Neutrophil (primary cell): ENCODE measurements at regions not wholly inside any gene's neighbourhood (a gene's known extent, or its start where the extent isn't known, plus 50 kb on each side); places are given as distances from the start of the nearest gene placed in this dataset.
"Not testable (repeated sequence)": the region's sequence is repeated elsewhere in the genome, so short reads cannot be mapped to it uniquely, and the experiment has no call there.

Source experiments
- H3K27ac ChIP-seq: fragments of 200-600 bp; sonication (generic); 2 replicates; pipeline ENCODE4 v1.5.1; 2016; ENCODE audit warnings: mild to moderate bottlenecking, moderate library complexity
- H3K27me3 ChIP-seq: fragments of 200-600 bp; sonication (generic); 2 replicates; pipeline ENCODE4 v1.6.0; 2016; ENCODE audit warnings: mild to moderate bottlenecking
- H3K36me3 ChIP-seq: fragments of 200-600 bp; sonication (generic); 2 replicates; pipeline ENCODE4 v1.5.1; 2017
- H3K4me1 ChIP-seq, 2 experiments: fragments of 200-600 bp in 1 of 2; sonication (generic) in 1 of 2; 1 replicate in 1 of 2; 2 replicates in 1 of 2; pipeline versions ENCODE4 v1.5.1 to v1.6.1; 2013 to 2016; ENCODE audit warnings: low read depth in 1 of 2, low read length in 1 of 2, mild to moderate bottlenecking in 1 of 2, moderate library complexity in 1 of 2; ENCODE audit not compliant: control insufficient read depth in 1 of 2, insufficient read depth in 1 of 2
- H3K4me3 ChIP-seq, 2 experiments: fragments of 200-600 bp in 1 of 2; sonication (generic) in 1 of 2; 1 replicate in 1 of 2; 2 replicates in 1 of 2; pipeline ENCODE4 v1.5.1; 2013 to 2016; ENCODE audit warnings: low read depth in 1 of 2, low read length in 1 of 2, mild to moderate bottlenecking in 1 of 2, moderate library complexity in 1 of 2
- H3K9me3 ChIP-seq: fragments of 200-600 bp; sonication (generic); 2 replicates; pipeline ENCODE4 v1.5.1; 2016
- TF ChIP-seq, protein P1 (sequence below): fragments of 200-600 bp; sonication (generic); IDR thresholded peaks from 2 replicates; pipeline ENCODE4 v1.5.1; 2016; ENCODE audit warnings: antibody characterized with exemption

DNA sequence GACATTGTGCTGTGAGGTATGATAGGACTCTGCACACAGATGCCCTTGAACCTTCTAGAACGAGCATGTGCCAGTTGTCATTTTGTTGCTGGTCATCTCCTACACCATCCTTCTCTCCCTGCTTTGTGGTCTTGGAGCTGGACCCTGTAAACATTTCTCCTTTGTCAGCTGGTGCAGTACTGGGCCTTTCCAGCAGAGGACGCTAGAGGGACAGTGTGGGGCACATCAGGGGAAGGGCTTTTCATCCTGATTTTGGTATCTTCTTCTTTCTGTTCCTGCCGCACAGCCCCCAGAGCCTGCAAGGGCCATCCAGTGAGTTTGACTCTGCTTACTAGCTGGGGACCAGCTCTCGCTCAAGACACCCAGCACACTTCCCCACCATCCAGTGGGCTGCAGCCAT lies 484.6 kb downstream of the AACS start:
- Histone ChIP-seq H3K4me3 (no peak overlapping the region), H3K27ac (no peak overlapping the region), H3K27me3 (no peaks in the 10 kb centered on the region), H3K36me3 (no peaks in the 10 kb centered on the region), H3K9me3 (no peaks in the 10 kb centered on the region), H3K4me1 (no peaks in the 10 kb centered on the region)
- TF ChIP-seq, protein P1, sequence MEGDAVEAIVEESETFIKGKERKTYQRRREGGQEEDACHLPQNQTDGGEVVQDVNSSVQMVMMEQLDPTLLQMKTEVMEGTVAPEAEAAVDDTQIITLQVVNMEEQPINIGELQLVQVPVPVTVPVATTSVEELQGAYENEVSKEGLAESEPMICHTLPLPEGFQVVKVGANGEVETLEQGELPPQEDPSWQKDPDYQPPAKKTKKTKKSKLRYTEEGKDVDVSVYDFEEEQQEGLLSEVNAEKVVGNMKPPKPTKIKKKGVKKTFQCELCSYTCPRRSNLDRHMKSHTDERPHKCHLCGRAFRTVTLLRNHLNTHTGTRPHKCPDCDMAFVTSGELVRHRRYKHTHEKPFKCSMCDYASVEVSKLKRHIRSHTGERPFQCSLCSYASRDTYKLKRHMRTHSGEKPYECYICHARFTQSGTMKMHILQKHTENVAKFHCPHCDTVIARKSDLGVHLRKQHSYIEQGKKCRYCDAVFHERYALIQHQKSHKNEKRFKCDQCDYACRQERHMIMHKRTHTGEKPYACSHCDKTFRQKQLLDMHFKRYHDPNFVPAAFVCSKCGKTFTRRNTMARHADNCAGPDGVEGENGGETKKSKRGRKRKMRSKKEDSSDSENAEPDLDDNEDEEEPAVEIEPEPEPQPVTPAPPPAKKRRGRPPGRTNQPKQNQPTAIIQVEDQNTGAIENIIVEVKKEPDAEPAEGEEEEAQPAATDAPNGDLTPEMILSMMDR: no peak

DNA sequence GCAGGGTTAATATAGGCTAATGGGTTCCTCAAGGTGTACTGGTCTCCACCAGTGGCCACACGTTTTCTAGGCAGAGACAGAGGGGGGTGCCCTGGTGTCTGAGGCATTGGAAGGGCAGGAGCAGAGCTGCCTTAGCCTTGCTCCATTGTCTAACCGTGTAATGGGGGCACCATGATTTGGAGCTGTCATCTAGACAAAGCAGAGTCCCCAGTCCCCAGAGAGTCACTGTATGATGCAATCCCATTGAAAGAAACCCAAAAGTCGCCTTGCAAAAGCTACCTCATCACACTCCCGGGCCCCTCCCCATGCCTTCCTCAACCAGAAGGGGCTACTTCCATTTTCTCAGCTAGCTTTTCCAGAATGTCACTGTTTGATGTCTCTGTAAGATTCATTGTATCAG lies 487.1 kb downstream of the AACS start:
- no peak overlapping the region for H3K27ac ChIP-seq
- H3K4me1 ChIP-seq: no peaks in the 10 kb centered on the region
- H3K4me3 ChIP-seq: no peak overlapping the region
- no peaks in the 10 kb centered on the region for H3K36me3 ChIP-seq
- no peaks in the 10 kb centered on the region for H3K9me3 ChIP-seq
- H3K27me3 ChIP-seq: no peaks in the 10 kb centered on the region
- TF ChIP-seq, protein P1: no peak

DNA sequence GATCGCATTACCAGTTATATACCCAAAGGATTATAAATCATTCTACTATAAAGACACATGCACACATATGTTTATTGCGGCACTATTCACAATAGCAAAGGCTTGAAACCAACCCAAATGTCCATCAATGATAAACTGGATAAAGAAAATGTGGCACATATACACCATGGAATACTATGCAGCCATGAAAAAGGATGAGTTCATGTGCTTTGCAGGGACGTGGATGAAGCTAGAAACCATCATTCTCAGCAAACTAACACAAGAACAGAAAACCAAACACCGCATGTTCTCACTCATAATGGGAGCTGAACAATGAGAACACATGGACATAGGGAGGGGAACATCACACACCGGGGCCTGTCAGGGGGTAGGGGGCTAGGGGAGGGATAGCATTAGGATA lies 495.8 kb downstream of the AACS start:
- H3K4me3 ChIP-seq, H3K9me3 ChIP-seq: not testable (repeated sequence)

DNA sequence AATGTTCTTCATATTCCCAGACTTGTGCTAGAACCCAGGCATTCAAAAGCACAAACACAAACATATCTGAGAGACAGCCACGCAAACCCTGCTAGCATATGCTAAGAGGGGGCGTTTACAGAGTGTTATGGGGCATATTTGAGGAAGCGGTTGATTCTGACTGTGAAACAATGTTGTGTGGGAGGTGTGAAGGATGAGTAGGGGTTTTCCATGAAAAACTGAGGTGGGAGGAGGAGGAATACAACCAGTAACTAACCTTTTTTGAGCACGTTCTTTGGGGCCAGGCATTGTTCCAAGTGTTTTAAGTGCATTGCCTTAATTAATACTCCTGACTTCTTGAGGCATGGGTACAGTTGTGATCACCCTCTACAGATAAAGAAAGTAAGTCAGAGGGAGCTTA lies 499.5 kb downstream of the AACS start:
- no peaks in the 10 kb centered on the region for H3K27me3 ChIP-seq
- no peaks in the 10 kb centered on the region for H3K36me3 ChIP-seq
- TF ChIP-seq, protein P1: no peak
- H3K27ac ChIP-seq: no peak overlapping the region
- no peaks in the 10 kb centered on the region for H3K4me1 ChIP-seq
- H3K9me3 ChIP-seq: no peaks in the 10 kb centered on the region
- H3K4me3 ChIP-seq: no peak overlapping the region

More for the DNA sequence above, 495.8 kb downstream of the AACS start:
- H3K36me3 ChIP-seq, H3K4me1 ChIP-seq, H3K27ac ChIP-seq, H3K27me3 ChIP-seq: not testable (repeated sequence)

DNA sequence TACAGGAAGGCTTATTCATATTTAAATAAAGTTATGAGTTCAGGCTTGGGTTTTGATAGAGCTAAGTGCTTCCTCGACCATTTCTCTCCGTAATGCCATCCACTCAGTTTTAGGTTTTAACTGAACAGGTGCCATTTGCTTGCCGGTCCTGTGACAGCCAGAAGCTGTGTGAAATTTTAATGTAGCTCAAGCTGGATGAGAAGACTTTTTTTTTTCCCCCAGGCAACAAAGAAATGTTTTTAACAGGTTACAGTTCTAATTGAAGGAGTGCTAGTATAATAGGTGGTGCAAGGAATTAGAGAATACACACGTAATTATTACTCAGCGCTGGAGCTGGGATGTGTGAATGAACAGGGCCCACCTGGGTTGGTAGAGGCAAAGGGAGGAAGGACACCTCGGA lies 502.3 kb downstream of the AACS start:
- Histone ChIP-seq H3K4me3 (no peak overlapping the region), H3K36me3 (no peaks in the 10 kb centered on the region), H3K27ac (no peak overlapping the region), H3K4me1 (no peaks in the 10 kb centered on the region), H3K9me3 (no peaks in the 10 kb centered on the region), H3K27me3 (no peaks in the 10 kb centered on the region)
- TF ChIP-seq, protein P1: no peak

DNA sequence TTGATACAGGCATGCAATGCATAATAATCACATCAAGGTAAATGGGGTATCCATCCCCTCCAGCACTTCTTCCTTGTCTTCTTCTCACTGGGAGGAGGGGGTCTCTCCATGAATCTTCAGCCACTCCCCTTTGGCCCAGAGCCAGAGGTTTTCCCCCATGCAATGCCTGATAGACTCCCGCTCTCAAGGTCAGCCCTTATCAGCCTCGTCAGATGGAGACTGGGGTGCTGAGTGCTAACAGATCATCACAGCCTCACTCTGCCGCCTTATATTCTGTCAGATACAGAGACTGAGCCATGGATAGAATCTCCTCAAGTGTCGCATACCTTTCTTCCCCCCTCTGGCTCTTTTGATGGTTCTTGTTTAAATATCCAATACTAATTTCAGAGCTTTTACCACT lies 503.1 kb downstream of the AACS start:
- Histone ChIP-seq H3K27ac (no peak overlapping the region), H3K4me1 (no peaks in the 10 kb centered on the region), H3K4me3 (no peak overlapping the region), H3K9me3 (no peaks in the 10 kb centered on the region), H3K36me3 (no peaks in the 10 kb centered on the region), H3K27me3 (no peaks in the 10 kb centered on the region)
- TF ChIP-seq, protein P1: no peak
